GM19351 (cell line): ENCODE measurements at regions not wholly inside any gene's neighbourhood (a gene's known extent, or its start where the extent isn't known, plus 50 kb on each side); places are given as distances from the start of the nearest gene placed in this dataset.
"Not testable (repeated sequence)": the region's sequence is repeated elsewhere in the genome, so short reads cannot be mapped to it uniquely, and the experiment has no call there.

Source experiments
- ATAC-seq: cut with Tn5 transposase; IDR thresholded peaks from one replicate; pipeline ENCODE4 v1.9.1; 2021; ENCODE audit warnings: mild to moderate bottlenecking, moderate library complexity; ENCODE audit not compliant: unreplicated experiment

GRCh38 chr6:150681578-150682395 is 82.1 kb downstream of the PLEKHG1 start:
- no peak for ATAC-seq

GRCh38 chr6:150683320-150683719 is 83.6 kb downstream of the PLEKHG1 start:
- no peak for ATAC-seq

GRCh38 chr6:150684161-150684560 is 84.5 kb downstream of the PLEKHG1 start:
- no peak for ATAC-seq

- no peak for ATAC-seq
Measured at GRCh38 chr6:150684714-150685459, 85.2 kb downstream of the PLEKHG1 start.

GRCh38 chr6:150685860-150686259 is 86.2 kb downstream of the PLEKHG1 start:
- peak; percentile 74 for ATAC-seq

- no peak for ATAC-seq
Measured at GRCh38 chr6:150686566-150686965, 86.9 kb downstream of the PLEKHG1 start.

- ATAC-seq = no peak
Measured at GRCh38 chr6:150687508-150687907, 87.8 kb downstream of the PLEKHG1 start.

GRCh38 chr6:150689900-150690590 is 90.4 kb downstream of the PLEKHG1 start:
- ATAC-seq = peak; percentile 69

- ATAC-seq = no peak
Measured at GRCh38 chr6:150690681-150691080, 91.0 kb downstream of the PLEKHG1 start.

GRCh38 chr6:150691463-150691862 is 91.8 kb downstream of the PLEKHG1 start:
- no peak for ATAC-seq

- peak; percentile 60 for ATAC-seq
Measured at GRCh38 chr6:150692604-150693003, 92.9 kb downstream of the PLEKHG1 start.

- ATAC-seq = no peak
Measured at GRCh38 chr6:150694889-150695288, 95.2 kb downstream of the PLEKHG1 start.

- ATAC-seq = no peak
Measured at GRCh38 chr6:150695652-150696051, 96.0 kb downstream of the PLEKHG1 start.

- ATAC-seq = no peak
Measured at GRCh38 chr6:150696190-150696589, 96.5 kb downstream of the PLEKHG1 start.

GRCh38 chr6:150696918-150697317 is 97.2 kb downstream of the PLEKHG1 start:
- ATAC-seq = not testable (repeated sequence)

- ATAC-seq = no peak
Measured at GRCh38 chr6:150697515-150697914, 97.8 kb downstream of the PLEKHG1 start.

- ATAC-seq = no peak
Measured at GRCh38 chr6:150698391-150698790, 98.7 kb downstream of the PLEKHG1 start.

- ATAC-seq = no peak
Measured at GRCh38 chr6:150702675-150703074, 103.0 kb downstream of the PLEKHG1 start.

GRCh38 chr6:150704447-150705192 is 104.9 kb downstream of the PLEKHG1 start:
- ATAC-seq = no peak

- no peak for ATAC-seq
Measured at GRCh38 chr6:150705392-150705791, 105.7 kb downstream of the PLEKHG1 start.

GRCh38 chr6:150710236-150710635 is 110.6 kb downstream of the PLEKHG1 start:
- no peak for ATAC-seq
